Ovary (tissue), 7 donors: ENCODE measurements at regions not wholly inside any gene's neighbourhood (a gene's known extent, or its start where the extent isn't known, plus 50 kb on each side); places are given as distances from the start of the nearest gene placed in this dataset.

Experiments
- DNase-seq, 5 donors: peaks; one replicate each; pipeline ENCODE4 v3.0.0-alpha.2; 2019 to 2020
- H3K27ac ChIP-seq, 2 donors: fragments of 200-600 bp; one replicate each; pipeline versions ENCODE4 v1.5.1 to v1.8.0; 2019 to 2022
- H3K27me3 ChIP-seq: fragments of 200-600 bp; one replicate; pipeline ENCODE4 v1.8.0; 2022
- H3K36me3 ChIP-seq: fragments of 200-600 bp; sonication (generic); one replicate; pipeline ENCODE4 v1.5.1; 2019
- H3K4me1 ChIP-seq: one replicate; pipeline ENCODE4 v1.8.1; 2013; ENCODE audit warnings: mild to moderate bottlenecking, moderate library complexity; ENCODE audit not compliant: insufficient read depth
- H3K4me3 ChIP-seq: fragments of 200-600 bp; sonication (generic); one replicate; pipeline ENCODE4 v1.5.1; 2017
- H3K9me3 ChIP-seq, 2 donors: fragments of 200-600 bp in 1 of 2; sonication (generic) in 1 of 2; one replicate each; pipeline versions ENCODE4 v1.5.1 to v1.8.1; 2013 to 2019; ENCODE audit warnings: mild to moderate bottlenecking in 1 of 2, moderate library complexity in 1 of 2
- CTCF ChIP-seq, 3 donors: fragments of 450-650 bp in 2 of 3; fragments of 200-600 bp in 1 of 3; IDR thresholded peaks; one replicate each; pipeline versions ENCODE4 v1.5.1 to v1.8.0; 2016 to 2022; ENCODE audit warnings: antibody characterized with exemption in 3 of 3, mild to moderate bottlenecking in 1 of 3
- EP300 ChIP-seq: sonication (generic); formaldehyde crosslinking; IDR thresholded peaks from one replicate; pipeline ENCODE4 v1.6.1; 2017; ENCODE audit warnings: antibody characterized with exemption
- POLR2A ChIP-seq: fragments of 450-650 bp; IDR thresholded peaks from one replicate; pipeline ENCODE4 v1.6.1; 2017; ENCODE audit warnings: antibody characterized with exemption, mild to moderate bottlenecking, moderate library complexity
- WGBS, 3 donors: extraction: QIAGEN DNeasy Blood & Tissue Kit in 1 of 3; methylation state at CpG; one replicate each; pipeline versions ENCODE4 v1.1.5 to v1.1.7; 2013 to 2017; 5-methylcytosine and 5-hydroxymethylcytosine counted together
- intact Hi-C, 4 donors: fragments of 100-400 bp; cut with DNase I; formaldehyde crosslinking; loops; one replicate each; pipeline versions ENCODE4 v1.11.0 to v1.15.1; 2022 to 2023
- donor health status: DM: no; HTN: no; CAD: no; lungs with moderate emphysema.
- donor health status: DM: no; HTN: no; CAD: no.
- donor health status: Bipolar disorder and iron deficiency.
- donor health status: DM: no; HTN: no; CAD: no.
- donor health status: DM: yes; HTN: yes; CAD: no.

GRCh38 chr5:145587308-145587672 lies 247.9 kb downstream of the PRELID2 start:
- TF ChIP-seq CTCF (IDR thresholded peaks at IDR 0.05), result no peak
- no peak for TF ChIP-seq POLR2A
- TF ChIP-seq EP300, result no peak
- intact Hi-C loops, result no loop called here
- no peaks in the 10 kb centered on the region for H3K27me3 ChIP-seq
- WGBS, 3 donors, result 87 to 88% (median 87%) methylated on average over 6 of the region's 6 CpGs
- H3K9me3 ChIP-seq, result peaks cover 0 to 1% of the 10 kb centered on the region in 2 donors
- no peak overlapping the region for H3K27ac ChIP-seq
- no peak for DNase-seq
- H3K36me3 ChIP-seq, result no peaks in the 10 kb centered on the region
- no peaks in the 10 kb centered on the region for H3K4me1 ChIP-seq
- H3K4me3 ChIP-seq, result no peak overlapping the region

GRCh38 chr5:145586661-145587307 lies 248.4 kb downstream of the PRELID2 start:
- Histone ChIP-seq H3K4me3 (no peak overlapping the region), H3K9me3 (peaks cover 0 to 4% of the 10 kb centered on the region in 2 donors), H3K36me3 (no peaks in the 10 kb centered on the region), H3K27ac (no peak overlapping the region), H3K4me1 (no peaks in the 10 kb centered on the region), H3K27me3 (no peaks in the 10 kb centered on the region)
- no peak for DNase-seq
- 80 to 85% (median 80%) methylated on average over 5 of the region's 5 CpGs for WGBS, 3 donors
- intact Hi-C loops, result no loop called here
- TF ChIP-seq EP300 (no peak), CTCF (IDR thresholded peaks at IDR 0.05) (no peak), POLR2A (no peak)

- 63 to 72% (median 69%) methylated on average over 5 of the region's 5 CpGs for WGBS, 3 donors
- no peak for TF ChIP-seq EP300
- TF ChIP-seq POLR2A, result no peak
- no peak for TF ChIP-seq CTCF (IDR thresholded peaks at IDR 0.05)
Measured at GRCh38 chr5:145585443-145586148, 249.5 kb downstream of the PRELID2 start.

GRCh38 chr5:145579301-145579700 lies 255.8 kb downstream of the PRELID2 start:
- Histone ChIP-seq H3K4me1 (no peaks in the 10 kb centered on the region), H3K27me3 (no peaks in the 10 kb centered on the region), H3K36me3 (no peaks in the 10 kb centered on the region), H3K4me3 (no peak overlapping the region), H3K9me3 (peaks cover 0 to 4% of the 10 kb centered on the region in 2 donors), H3K27ac (no peak overlapping the region)
- WGBS, 3 donors, result 45 to 97% (median 94%) methylated on average over 1 of the region's 1 CpG
- no peak for DNase-seq
- TF ChIP-seq POLR2A, result no peak
- no peak for TF ChIP-seq EP300
- intact Hi-C loops, result no loop called here

More at GRCh38 chr5:145585443-145586148, 249.5 kb downstream of the PRELID2 start:
- Histone ChIP-seq H3K4me3 (no peak overlapping the region), H3K4me1 (no peaks in the 10 kb centered on the region), H3K27ac (no peak overlapping the region), H3K36me3 (no peaks in the 10 kb centered on the region), H3K27me3 (no peaks in the 10 kb centered on the region), H3K9me3 (peaks cover 0 to 4% of the 10 kb centered on the region in 2 donors)
- no peak for DNase-seq
- intact Hi-C loops, result no loop called here
